NCI-H2196 treated with DMSO at 0.1 percent for 48 hours (cell line): ENCODE measurements at regions not wholly inside any gene's neighbourhood (a gene's known extent, or its start where the extent isn't known, plus 50 kb on each side); places are given as distances from the start of the nearest gene placed in this dataset.

Experiments
- DNase-seq: peaks from one replicate; lab custom pipeline; 2025; ENCODE audit not compliant: unreplicated experiment; lab: John Stamatoyannopoulos, UW

GRCh38 chr4:11901089-11901488 lies 472.4 kb upstream of the HS3ST1 start:
- no peak for DNase-seq

DNA sequence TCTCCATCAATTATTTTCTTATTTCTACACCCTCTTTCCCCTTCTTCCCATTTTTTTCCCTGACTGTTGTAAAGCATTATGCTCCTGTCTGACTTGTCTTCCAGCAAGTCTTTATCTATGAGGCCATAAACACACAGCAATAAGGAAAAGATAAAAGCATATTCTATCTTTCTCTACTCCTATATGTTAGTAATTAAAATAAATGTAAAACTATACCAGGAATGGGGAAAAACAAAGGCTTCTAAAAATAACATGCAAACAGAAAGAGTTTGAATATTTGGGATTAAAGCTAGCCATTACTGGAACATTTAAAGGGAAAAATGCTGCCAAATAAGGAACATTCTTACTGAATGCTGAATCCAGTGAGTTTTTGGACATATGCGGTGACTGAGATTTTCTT lies 471.7 kb upstream of the HS3ST1 start:
- DNase-seq, result no peak

DNA sequence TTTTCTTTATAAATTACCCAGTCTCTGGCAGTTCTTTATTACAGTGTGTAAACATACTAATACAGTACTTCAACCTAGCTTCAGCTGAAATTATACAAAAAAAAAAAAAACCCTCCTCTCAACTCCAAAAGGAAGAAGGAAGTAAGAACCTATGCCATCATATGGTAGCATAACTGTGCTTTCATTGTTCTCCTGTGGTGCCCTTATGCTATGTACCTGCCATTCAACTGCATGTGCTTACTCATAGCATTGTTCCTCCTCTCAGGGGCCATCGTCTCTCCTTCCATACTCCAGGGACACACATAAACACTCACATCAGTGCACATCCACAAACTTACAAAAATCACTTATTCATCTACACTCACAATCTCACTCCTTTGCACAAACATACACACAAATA lies 470.1 kb upstream of the HS3ST1 start:
- no peak for DNase-seq

DNA sequence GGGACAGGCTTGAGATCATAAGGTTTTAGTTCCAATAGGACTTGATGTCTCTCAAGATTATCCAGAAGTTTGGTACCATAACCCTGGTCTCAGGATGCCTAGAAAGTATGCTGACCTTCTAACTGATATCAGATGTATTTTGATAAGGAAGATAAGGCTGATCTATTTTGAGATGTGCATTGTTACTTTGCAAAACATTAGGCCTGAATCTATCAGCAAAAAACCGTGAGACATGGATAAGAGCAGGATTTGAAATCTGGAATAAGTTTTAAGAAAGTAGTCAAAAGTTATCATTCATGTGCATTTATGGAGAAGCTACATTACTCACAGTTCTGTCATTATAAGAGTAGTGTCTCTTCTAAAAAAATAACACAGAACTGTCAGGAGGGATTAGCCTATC lies 467.1 kb upstream of the HS3ST1 start:
- no peak for DNase-seq

GRCh38 chr4:11894977-11895376 lies 466.3 kb upstream of the HS3ST1 start:
- DNase-seq, result no peak

DNA sequence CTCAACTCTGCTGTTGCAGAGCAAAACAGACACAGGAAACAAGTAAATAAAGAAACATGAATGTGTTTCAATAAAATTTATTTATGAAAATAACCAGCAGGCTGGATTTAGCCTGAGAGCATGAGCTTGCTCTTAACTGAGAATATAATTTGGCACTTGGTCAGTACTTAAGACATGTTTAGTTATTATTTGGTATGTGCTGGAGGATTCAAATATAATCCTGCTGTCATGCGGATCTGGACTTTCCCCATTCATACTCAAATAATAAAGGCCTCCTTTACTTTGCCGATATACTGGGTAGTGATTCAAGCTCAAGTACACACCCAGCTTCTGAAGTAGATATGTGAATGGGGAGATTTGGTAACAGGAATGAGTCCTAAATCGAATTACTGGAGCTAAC lies 465.5 kb upstream of the HS3ST1 start:
- DNase-seq, result no peak

DNA sequence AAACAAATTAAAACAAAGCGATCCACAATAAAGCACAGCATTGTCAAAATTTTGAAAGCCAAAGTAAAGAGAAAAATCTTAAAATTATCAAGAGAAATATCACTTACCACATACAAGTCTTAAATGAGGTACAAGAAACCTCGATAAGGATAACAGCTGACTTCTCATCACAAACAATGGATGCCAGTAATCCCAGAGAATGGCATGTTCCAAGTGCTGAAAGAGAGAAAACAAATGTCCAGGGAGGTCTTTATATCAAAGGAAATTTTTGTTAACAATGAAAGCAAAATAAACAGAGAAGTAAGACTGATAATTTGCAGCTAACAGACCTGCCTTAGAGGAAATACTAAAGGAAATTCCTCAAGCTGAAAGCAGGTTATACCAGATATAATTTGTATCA lies 460.4 kb upstream of the HS3ST1 start:
- DNase-seq, result no peak

- DNase-seq, result no peak
Measured at GRCh38 chr4:11881947-11882346, 453.3 kb upstream of the HS3ST1 start.

GRCh38 chr4:11881364-11881763 lies 452.7 kb upstream of the HS3ST1 start:
- no peak for DNase-seq

GRCh38 chr4:11878241-11878640 lies 449.5 kb upstream of the HS3ST1 start:
- DNase-seq, result no peak

DNA sequence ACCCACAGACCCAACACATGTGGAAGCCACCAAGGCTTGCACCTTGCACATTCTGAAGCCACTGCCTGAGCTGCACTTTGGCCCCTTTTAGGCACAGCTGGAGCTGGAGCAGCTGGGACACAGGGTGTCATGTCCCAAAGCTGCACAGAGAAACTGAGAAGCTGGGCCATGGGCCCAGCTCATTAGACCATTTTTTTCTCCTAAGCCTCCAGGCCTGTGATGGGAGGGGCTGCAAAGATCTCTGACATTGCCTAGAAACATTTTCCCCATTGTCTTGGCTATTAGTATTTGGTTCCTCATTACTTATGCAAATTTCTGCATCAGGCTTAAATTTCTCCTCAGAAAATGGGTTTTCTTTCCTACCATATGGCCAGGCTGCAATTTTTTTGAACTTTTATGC lies 447.4 kb upstream of the HS3ST1 start:
- DNase-seq, result no peak

DNA sequence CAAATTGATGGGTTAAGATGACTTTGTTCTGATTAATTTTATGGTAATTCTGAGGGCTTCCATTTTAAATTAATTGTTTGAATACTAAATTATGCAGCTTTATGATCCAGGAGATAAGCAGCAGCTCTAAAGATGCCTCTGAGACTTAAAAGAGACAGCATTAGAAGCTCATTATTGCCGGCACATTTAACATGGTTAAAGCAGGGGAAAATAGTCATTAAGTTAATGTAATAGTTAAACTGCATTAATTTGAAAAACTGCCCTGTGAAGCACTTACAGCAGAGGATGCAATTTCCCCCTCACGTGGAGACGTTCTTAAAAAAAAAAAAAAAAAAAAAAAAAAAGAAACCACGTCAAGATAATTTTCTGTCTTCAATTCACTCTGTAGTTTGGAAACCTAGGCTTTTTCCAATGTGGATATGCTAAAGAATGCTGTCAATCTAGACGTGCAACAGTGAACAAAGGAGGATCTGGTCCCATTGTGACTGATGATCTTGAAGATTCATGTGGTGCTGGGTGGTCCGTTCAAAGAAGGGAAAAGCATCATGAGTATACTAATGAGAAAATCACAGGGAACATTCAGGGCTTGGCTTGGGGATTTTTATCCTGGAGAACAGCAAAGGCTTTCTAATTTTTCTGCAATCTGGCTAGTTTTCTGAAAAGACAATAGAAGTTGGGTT lies 440.6 kb upstream of the HS3ST1 start:
- no peak for DNase-seq

DNA sequence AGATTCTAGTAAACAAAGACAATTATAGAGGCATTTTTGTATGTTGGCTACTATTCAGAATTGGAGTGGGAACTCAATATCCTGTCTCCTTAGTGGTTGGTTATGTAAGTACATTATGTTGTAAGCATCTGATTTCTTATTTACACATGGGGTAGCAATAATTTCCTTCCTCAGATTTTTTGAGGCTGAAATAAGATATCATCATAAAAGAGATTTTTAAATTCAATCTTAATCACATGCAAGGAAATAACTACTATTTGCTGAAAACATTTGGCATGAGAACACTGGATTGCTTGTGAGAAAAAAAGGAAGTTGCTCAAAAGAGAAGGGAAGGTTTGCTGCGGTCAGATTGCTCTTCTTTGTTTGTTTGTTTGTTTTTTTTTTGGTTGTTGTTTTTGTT lies 437.7 kb upstream of the HS3ST1 start:
- no peak for DNase-seq

DNA sequence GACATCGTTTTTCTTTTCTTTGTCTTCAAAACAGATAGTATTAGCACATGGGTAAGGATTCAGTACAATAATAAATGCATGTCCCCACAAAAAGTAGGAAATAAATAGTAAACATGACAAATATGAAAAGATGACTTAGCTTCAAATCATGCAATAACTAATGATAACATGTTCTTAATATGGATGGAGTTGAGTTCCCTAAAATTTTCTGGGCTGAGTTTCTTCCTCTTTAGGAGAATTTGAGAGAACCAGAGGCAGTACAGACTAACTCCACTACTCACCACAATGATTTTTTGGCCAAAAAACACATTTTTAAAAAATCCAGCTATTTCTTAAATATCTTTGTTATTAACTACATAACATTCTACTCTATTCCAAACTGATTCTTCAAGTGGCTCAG lies 432.3 kb upstream of the HS3ST1 start:
- DNase-seq, result no peak

- DNase-seq, result no peak
Measured at GRCh38 chr4:11857881-11858280, 429.2 kb upstream of the HS3ST1 start.

- DNase-seq, result no peak
Measured at GRCh38 chr4:11847167-11847566, 418.5 kb upstream of the HS3ST1 start.

- no peak for DNase-seq
Measured at GRCh38 chr4:11843927-11844326, 415.2 kb upstream of the HS3ST1 start.

- DNase-seq, result no peak
Measured at GRCh38 chr4:11843340-11843739, 414.6 kb upstream of the HS3ST1 start.

GRCh38 chr4:11842620-11843263 lies 414.0 kb upstream of the HS3ST1 start:
- DNase-seq, result no peak

DNA sequence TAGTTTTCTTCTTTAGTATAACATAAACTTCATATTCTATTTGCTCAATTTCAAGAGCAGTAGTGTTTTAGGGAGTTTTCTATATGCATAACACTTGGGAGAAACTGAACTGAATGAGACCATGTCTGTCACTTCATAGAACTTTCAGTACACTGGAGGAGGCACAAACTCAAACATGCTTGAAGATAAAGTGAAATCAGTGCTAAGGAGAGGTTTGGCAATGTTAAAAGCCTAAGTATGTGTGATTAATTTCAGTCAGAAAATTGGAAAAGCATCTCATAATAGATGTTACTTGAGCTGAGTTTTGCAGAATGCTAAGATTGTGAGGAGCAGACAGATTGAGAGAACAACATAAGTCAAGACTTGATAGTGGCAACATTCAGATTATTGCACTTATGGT lies 411.2 kb upstream of the HS3ST1 start:
- no peak for DNase-seq

DNA sequence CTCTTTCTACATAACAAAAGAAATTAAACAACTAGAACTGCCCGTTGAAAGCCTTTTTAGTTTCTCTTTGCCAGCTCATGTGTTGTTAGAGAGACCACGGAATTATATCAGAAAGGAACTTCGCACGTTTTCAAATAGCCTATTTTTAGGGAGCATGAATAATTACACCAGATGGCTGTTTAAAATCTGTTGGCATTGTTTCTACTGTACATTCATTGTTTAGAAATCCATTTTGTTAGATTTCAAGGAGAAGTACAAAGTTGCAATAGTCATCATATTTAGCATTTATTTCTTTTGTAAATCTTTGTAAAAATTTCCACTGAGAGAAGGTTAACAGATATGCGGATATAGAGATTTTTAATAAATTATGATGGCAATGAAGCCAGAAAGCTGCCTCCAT lies 403.0 kb upstream of the HS3ST1 start:
- DNase-seq, result no peak

- no peak for DNase-seq
Measured at GRCh38 chr4:11824566-11824965, 395.9 kb upstream of the HS3ST1 start.

- no peak for DNase-seq
Measured at GRCh38 chr4:11821772-11822430, 393.2 kb upstream of the HS3ST1 start.
